HG03097 (cell line): ENCODE measurements at regions not wholly inside any gene's neighbourhood (a gene's known extent, or its start where the extent isn't known, plus 50 kb on each side); places are given as distances from the start of the nearest gene placed in this dataset.

Experiments used
- ATAC-seq: cut with Tn5 transposase; IDR thresholded peaks from one replicate; pipeline ENCODE4 v1.9.1; 2021; ENCODE audit not compliant: unreplicated experiment, low FRiP score

DNA sequence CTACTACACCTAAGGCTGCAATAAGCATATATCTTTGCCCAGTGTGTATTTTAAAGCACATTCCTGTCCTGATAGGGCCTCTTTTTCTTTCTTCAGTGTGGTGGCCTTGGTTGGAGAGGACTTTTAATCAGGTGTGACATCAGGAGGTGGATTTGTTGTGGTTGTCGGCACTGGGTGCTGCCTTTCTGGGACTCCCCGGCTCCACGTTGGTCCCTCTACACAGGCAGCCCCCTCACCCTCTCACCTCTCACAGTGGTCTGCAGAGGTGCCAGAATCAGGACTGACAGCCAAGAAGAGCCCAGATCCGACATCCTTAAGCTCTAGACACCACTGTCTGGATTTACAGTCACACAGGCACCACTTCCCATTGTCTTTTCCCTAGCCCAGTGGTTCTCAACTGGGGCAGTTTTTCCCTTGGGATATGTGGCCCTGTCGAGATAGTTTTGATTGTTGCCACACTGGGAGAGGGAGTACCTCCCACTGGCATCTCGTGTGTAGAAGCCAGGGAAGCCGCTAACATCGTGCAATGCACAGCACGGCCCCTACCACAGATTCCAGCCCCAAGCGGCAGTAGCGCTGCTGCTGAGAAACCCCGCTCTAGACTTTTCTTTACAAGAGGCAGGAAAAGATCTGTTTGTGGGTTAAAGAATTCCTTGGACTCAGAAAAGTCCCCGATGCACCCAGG lies 314.1 kb downstream of the QKI start:
- ATAC-seq: no peak

GRCh38 chr6:163726037-163726695 lies 311.6 kb downstream of the QKI start:
- ATAC-seq: no peak

DNA sequence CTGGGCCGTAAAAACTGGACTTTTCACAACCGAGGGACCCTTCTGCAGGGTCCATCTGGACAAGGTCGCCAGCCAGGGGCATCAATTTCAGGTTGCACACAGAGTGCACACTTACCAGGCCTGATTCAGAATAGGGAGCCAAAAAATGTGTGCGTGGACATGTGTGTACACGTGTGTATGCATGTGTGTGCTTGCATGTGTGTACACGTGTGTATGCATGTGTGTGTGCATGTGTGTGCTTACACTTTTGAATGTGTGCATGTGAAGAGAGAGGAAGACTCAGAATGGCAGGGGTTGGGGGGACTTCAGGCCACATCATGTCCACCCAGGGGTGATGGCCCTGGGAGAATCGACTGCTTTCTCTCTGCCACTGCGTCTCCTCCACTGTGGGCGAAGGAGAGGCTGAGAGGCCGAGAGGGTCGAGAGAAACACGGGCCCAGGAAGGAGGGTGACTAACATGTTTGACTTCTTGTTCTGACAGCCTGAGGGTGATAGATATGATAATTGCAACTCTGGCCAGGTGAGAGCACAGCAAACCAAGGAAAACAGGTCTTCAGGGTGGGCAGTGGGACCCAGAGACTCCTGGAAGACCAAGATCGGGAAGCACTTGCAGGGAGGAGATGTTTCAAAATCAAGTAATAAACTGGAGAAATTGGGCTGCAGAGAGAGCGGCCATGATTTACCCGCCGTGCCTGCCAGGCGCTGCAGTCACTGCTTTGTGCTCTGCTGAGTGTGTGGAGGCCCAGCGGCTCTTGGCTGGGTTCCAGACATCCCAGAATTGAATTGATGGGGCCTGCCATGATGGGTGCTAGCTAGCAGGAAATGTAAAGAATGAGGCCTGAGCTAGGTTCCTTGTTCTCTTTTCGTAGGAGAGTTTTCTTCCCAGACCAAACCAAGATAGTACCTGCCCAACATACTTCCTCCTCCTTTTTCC lies 310.8 kb downstream of the QKI start:
- no peak for ATAC-seq

- ATAC-seq: no peak
Measured at GRCh38 chr6:163724196-163724595, 309.7 kb downstream of the QKI start.

- no peak for ATAC-seq
Measured at GRCh38 chr6:163723759-163724158, 309.2 kb downstream of the QKI start.

DNA sequence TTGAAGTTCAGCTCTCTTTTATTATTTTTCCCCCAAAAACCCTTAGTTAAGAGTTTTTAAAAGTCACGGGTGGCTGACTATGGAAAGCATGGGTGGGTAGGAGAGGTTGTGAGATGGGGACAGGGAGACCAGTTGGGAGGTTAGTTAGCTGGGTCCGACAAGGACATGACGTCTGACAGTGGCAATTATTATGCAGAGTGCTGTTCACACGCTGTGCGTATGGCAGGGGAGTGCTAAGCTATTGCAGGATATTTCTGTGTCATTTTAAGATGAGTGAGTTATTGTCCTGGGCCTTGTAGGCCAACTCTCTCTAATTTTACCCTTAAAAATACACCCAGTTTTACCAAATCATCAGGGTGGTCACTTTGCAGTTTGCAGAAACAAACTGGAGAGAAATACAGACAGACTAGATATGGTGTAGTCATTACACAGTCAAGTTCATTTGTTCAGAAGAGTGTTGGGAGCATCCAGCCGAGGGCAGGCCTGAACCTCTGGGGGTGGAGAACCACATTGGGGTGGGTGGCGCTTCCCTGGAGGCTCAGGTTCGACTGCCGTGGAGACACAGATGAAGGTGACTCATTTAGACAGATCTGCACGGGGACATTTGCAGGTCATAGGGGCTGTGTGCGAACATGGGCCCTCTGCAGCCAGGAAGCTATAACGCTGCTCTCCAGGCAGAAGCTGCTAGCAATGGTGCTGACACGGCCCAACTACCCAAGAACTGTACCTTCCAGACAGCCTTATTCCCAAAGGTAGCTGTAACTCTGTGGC lies 307.6 kb downstream of the QKI start:
- ATAC-seq: no peak

- no peak for ATAC-seq
Measured at GRCh38 chr6:163721435-163721834, 306.9 kb downstream of the QKI start.

- ATAC-seq: no peak
Measured at GRCh38 chr6:163720460-163721235, 306.1 kb downstream of the QKI start.

DNA sequence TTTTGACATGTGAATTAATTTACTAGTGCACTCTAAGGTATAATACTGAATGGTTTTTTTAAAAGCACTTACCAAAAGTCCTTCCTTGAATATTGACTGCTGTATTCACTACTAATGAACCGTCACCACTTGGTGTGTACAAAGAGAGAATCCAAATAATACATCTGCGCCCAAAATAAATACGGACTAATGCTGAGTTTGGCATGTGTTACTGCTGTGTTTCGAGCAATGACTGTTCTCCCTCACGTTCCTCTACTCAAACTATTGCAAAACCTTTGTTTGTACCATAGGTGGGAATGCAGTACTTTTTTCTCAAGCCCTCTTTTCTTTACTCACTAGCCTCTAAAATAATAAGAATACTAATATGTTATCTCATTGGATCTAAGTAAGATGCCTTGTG lies 305.5 kb downstream of the QKI start:
- ATAC-seq: no peak

GRCh38 chr6:163719028-163719742 lies 304.7 kb downstream of the QKI start:
- no peak for ATAC-seq

- ATAC-seq: no peak
Measured at GRCh38 chr6:163718537-163718936, 304.0 kb downstream of the QKI start.

DNA sequence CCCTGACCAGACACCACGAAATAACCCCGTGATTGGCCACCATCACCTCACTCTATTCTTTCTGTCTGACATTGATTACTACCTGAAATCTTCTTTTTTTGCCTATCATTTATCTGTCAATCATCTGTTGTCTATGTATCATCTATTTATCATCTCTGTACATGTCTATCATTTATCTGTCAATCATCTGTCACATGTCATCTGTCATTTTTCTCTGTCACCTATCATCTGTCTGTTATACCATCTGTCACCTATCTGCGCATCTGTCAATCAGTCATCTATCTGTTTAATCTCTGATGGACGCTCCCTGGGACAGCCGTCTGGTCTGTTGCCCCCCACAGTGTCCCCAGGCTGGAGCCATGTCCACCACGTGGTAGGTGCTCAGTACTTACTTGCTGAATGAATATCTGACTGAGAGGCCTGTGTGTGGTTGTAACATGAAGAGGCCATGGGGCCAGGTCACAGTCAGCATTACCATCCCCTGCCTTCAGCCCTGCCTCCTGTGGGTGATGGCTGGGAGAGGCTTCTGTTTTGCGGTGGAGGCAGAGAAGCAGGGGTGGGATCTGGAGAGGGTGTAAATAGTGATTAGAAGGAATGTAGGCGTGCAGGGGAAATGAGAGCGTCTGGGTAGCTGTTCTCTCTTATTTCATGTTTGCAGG lies 302.7 kb downstream of the QKI start:
- ATAC-seq: no peak

GRCh38 chr6:163716690-163717089 lies 302.2 kb downstream of the QKI start:
- ATAC-seq: no peak

- no peak for ATAC-seq
Measured at GRCh38 chr6:163715846-163716245, 301.3 kb downstream of the QKI start.

DNA sequence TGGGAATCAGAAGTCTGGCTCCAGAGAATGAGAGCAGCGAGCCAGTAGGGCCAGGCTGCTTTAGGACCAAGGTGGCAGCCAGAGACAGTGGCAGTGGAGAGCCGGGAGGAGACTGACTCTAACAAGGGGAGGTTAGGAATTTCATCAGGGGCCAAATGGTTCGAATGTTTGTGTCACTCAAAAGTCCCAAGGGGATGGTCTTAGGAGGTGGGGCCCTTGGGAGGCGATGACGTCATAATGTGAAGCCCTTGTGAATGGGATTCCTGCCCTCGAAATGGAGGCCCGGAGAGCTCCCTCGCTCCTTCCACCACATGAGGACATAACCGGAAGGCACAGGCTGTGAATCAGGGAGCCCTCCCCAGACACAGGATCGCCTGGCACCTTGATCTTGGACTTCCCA lies 299.7 kb downstream of the QKI start:
- no peak for ATAC-seq

GRCh38 chr6:163712981-163713380 lies 298.5 kb downstream of the QKI start:
- ATAC-seq: no peak

GRCh38 chr6:163712566-163712961 lies 298.0 kb downstream of the QKI start:
- ATAC-seq: no peak

- peak; percentile 59 for ATAC-seq
Measured at GRCh38 chr6:163711615-163712565, 297.4 kb downstream of the QKI start.
